ENCODE measurements at regions not wholly inside any gene's neighbourhood (a gene's known extent, or its start where the extent isn't known, plus 50 kb on each side); places are given as distances from the start of the nearest gene placed in this dataset.

DNA sequence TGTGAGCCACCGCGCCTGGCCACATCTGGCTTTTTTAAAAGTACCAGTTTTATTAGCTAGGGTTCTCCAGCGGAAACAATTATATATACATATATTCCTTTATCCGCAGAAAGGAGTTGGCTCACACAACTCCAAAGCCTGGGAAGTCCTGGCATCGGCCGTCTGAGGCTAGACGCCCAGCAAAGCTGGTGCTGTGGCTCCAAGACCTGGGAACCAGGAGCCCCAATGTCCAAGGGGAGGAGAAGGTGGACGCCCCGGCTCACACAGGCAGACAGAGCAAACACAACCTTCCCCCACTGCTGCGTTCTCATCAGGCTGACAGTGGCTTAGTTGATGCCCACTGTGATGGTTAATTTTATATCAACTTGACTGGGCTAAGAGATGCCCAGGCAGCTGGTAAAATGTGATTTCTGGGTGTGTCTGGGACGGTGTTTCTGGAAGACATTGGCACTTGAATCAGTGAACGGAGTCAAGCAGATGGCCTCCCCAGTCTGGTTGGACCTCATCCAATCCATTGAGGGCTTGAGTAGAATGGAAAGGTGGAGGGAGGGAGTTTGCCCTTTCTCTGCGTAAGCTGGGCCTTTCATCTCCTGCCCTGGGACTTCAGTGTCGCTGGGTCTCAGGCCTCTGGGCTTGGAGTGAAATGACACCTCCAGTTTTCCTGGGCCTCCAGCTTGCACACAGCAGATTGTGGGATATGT, 904.4 kb downstream of the BRD1 start:
- H2AFZ ChIP-seq = no peak overlapping the region
- no peak overlapping the region for H3K27ac ChIP-seq (ENCODE audit: low read depth)
- H3K4me1 Mint-ChIP-seq = no peaks in the 10 kb centered on the region; the same call in 2 of the 3 replicates
- TF ChIP-seq NANOG (IDR thresholded peaks at IDR 0.05; ENCODE audit: borderline replicate concordance) (no peak), CREB1 (CRISPR knock-in tag; IDR thresholded peaks at IDR 0.05; ENCODE audit: low read depth) (no peak), REST (IDR thresholded peaks at IDR 0.05; ENCODE audit: unreplicated experiment) (no peak), ZNF331 (CRISPR knock-in tag; IDR thresholded peaks at IDR 0.05; ENCODE audit: low read depth) (no peak), JUNB (IDR thresholded peaks at IDR 0.05; ENCODE audit: unreplicated experiment) (no peak), POLR2AphosphoS5 (IDR thresholded peaks at IDR 0.05; ENCODE audit: low read depth) (no peak), EZH2phosphoT487 (IDR thresholded peaks at IDR 0.05; ENCODE audit: unreplicated experiment) (no peak), EZH2 (IDR thresholded peaks at IDR 0.05; ENCODE audit: low read depth, unreplicated experiment) (no peak)
- H3K27me3 Mint-ChIP-seq (ENCODE audit: insufficient read depth, low read depth, poor library complexity) = peaks cover 8% of the 10 kb centered on the region
- H3K27ac Mint-ChIP-seq = no peak overlapping the region
- H3K36me3 Mint-ChIP-seq (ENCODE audit: low read depth) = no peaks in the 10 kb centered on the region
- no peaks in the 10 kb centered on the region for H3K4me1 ChIP-seq (ENCODE audit: insufficient read depth)
- DNase-seq (ENCODE audit: low spot score) (no peak), ATAC-seq (no peak)
- no peak overlapping the region for H3K4me3 Mint-ChIP-seq
- H4K20me1 ChIP-seq (replicated peaks; ENCODE audit: insufficient read depth) = no peaks in the 10 kb centered on the region
- H3K27me3 ChIP-seq (ENCODE audit: insufficient read depth) = no peaks in the 10 kb centered on the region
- no peaks in the 10 kb centered on the region for H3K79me2 ChIP-seq (replicated peaks; ENCODE audit: insufficient read depth)
- no peak overlapping the region for H3K4me2 ChIP-seq
- H3K36me3 ChIP-seq (ENCODE audit: insufficient read depth) = peaks cover 6% of the 10 kb centered on the region; the same call in 1 of the 2 replicates
- H3F3A ChIP-seq (replicated peaks; ENCODE audit: low read depth) = no peaks in the 10 kb centered on the region
- H3K9me2 ChIP-seq (ENCODE audit: insufficient read depth) = no peaks in the 10 kb centered on the region
- no peaks in the 10 kb centered on the region; the same call in 2 of the 3 replicates for H3K9me3 Mint-ChIP-seq
- no peak overlapping the region for H3K4me3 ChIP-seq

GRCh38 chr22:48921411-48921903, 906.2 kb downstream of the BRD1 start:
- no peak overlapping the region for H3K27ac ChIP-seq (ENCODE audit: low read depth)
- peaks cover 10% of the 10 kb centered on the region for H3K27me3 Mint-ChIP-seq (ENCODE audit: insufficient read depth, low read depth, poor library complexity)
- H3K4me1 Mint-ChIP-seq = no peaks in the 10 kb centered on the region; the same call in 2 of the 3 replicates
- H3F3A ChIP-seq (replicated peaks; ENCODE audit: low read depth) = no peaks in the 10 kb centered on the region
- no peaks in the 10 kb centered on the region for H3K79me2 ChIP-seq (replicated peaks; ENCODE audit: insufficient read depth)
- no peak overlapping the region for H3K4me3 Mint-ChIP-seq
- H3K4me1 ChIP-seq (ENCODE audit: insufficient read depth) = no peaks in the 10 kb centered on the region
- no peaks in the 10 kb centered on the region for H4K20me1 ChIP-seq (replicated peaks; ENCODE audit: insufficient read depth)
- no peak overlapping the region for H3K27ac Mint-ChIP-seq
- no peak for DNase-seq (ENCODE audit: low spot score)
- no peaks in the 10 kb centered on the region for H3K27me3 ChIP-seq (ENCODE audit: insufficient read depth)
- H3K4me2 ChIP-seq = no peak overlapping the region
- H3K4me3 ChIP-seq = no peak overlapping the region
- no peaks in the 10 kb centered on the region for H3K9me2 ChIP-seq (ENCODE audit: insufficient read depth)
- H2AFZ ChIP-seq = no peak overlapping the region
- peaks cover 9% of the 10 kb centered on the region for H3K9me3 Mint-ChIP-seq
- ATAC-seq = no peak
- no peaks in the 10 kb centered on the region for H3K36me3 Mint-ChIP-seq (ENCODE audit: low read depth)
- no peaks in the 10 kb centered on the region; the same call in 1 of the 2 replicates for H3K36me3 ChIP-seq (ENCODE audit: insufficient read depth)
- TF ChIP-seq EZH2phosphoT487 (IDR thresholded peaks at IDR 0.05; ENCODE audit: unreplicated experiment) (no peak), ZNF114 (CRISPR knock-in tag; IDR thresholded peaks at IDR 0.05) (no peak), JUNB (IDR thresholded peaks at IDR 0.05; ENCODE audit: unreplicated experiment) (no peak)
- TF ChIP-seq, protein P1, sequence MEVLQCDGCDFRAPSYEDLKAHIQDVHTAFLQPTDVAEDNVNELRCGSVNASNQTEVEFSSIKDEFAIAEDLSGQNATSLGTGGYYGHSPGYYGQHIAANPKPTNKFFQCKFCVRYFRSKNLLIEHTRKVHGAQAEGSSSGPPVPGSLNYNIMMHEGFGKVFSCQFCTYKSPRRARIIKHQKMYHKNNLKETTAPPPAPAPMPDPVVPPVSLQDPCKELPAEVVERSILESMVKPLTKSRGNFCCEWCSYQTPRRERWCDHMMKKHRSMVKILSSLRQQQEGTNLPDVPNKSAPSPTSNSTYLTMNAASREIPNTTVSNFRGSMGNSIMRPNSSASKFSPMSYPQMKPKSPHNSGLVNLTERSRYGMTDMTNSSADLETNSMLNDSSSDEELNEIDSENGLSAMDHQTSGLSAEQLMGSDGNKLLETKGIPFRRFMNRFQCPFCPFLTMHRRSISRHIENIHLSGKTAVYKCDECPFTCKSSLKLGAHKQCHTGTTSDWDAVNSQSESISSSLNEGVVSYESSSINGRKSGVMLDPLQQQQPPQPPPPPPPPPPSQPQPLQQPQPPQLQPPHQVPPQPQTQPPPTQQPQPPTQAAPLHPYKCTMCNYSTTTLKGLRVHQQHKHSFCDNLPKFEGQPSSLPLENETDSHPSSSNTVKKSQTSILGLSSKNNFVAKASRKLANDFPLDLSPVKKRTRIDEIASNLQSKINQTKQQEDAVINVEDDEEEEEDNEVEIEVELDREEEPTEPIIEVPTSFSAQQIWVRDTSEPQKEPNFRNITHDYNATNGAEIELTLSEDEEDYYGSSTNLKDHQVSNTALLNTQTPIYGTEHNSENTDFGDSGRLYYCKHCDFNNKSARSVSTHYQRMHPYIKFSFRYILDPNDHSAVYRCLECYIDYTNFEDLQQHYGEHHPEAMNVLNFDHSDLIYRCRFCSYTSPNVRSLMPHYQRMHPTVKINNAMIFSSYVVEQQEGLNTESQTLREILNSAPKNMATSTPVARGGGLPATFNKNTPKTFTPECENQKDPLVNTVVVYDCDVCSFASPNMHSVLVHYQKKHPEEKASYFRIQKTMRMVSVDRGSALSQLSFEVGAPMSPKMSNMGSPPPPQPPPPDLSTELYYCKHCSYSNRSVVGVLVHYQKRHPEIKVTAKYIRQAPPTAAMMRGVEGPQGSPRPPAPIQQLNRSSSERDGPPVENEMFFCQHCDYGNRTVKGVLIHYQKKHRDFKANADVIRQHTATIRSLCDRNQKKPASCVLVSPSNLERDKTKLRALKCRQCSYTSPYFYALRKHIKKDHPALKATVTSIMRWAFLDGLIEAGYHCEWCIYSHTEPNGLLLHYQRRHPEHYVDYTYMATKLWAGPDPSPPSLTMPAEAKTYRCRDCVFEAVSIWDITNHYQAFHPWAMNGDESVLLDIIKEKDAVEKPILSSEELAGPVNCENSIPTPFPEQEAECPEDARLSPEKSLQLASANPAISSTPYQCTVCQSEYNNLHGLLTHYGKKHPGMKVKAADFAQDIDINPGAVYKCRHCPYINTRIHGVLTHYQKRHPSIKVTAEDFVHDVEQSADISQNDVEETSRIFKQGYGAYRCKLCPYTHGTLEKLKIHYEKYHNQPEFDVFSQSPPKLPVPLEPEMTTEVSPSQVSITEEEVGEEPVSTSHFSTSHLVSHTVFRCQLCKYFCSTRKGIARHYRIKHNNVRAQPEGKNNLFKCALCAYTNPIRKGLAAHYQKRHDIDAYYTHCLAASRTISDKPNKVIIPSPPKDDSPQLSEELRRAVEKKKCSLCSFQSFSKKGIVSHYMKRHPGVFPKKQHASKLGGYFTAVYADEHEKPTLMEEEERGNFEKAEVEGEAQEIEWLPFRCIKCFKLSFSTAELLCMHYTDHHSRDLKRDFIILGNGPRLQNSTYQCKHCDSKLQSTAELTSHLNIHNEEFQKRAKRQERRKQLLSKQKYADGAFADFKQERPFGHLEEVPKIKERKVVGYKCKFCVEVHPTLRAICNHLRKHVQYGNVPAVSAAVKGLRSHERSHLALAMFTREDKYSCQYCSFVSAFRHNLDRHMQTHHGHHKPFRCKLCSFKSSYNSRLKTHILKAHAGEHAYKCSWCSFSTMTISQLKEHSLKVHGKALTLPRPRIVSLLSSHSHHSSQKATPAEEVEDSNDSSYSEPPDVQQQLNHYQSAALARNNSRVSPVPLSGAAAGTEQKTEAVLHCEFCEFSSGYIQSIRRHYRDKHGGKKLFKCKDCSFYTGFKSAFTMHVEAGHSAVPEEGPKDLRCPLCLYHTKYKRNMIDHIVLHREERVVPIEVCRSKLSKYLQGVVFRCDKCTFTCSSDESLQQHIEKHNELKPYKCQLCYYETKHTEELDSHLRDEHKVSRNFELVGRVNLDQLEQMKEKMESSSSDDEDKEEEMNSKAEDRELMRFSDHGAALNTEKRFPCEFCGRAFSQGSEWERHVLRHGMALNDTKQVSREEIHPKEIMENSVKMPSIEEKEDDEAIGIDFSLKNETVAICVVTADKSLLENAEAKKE (CRISPR knock-in tag; IDR thresholded peaks at IDR 0.05) = no peak

Measured in GM23338 (cell line).